IMR-90 (cell line): ENCODE measurements at regions not wholly inside any gene's neighbourhood (a gene's known extent, or its start where the extent isn't known, plus 50 kb on each side); places are given as distances from the start of the nearest gene placed in this dataset.

Experiments
- ATAC-seq: fragments of 200-7000 bp; cut with Tn5 transposase; 2 replicates; pipeline ENCODE4 v1.9.1; 2020; ENCODE audit warnings: low read depth, mild to moderate bottlenecking, moderate library complexity
- BruUV-seq: library from RNA; stranded (reverse); fragments of 400-500 nt; replicated peaks from 2 replicates; lab custom pipeline; 2021; lab: Mats Ljungman, UMichigan
- CTCF ChIA-PET: fragments of 300-600 bp; formaldehyde crosslinking; extraction: SDS; loops from one replicate; lab custom pipeline; 2021; ENCODE audit warnings: antibody characterized with exemption; lab: Yijun Ruan, JAX
- POLR2A ChIA-PET: fragments of 300-600 bp; sonication (Branson Sonifier 250); formaldehyde crosslinking; loops from one replicate; lab custom pipeline; 2022; ENCODE audit warnings: antibody characterized with exemption; ENCODE audit not compliant: unreplicated experiment; lab: Charles Lee
- DNase-seq: peaks from one replicate; pipeline ENCODE4 v3.0.0; 2013
- H2AFZ ChIP-seq: replicated peaks from 2 replicates; pipeline ENCODE3; 2013; ENCODE audit warnings: low read length, mild to moderate bottlenecking; ENCODE audit not compliant: poor library complexity
- H2AK5ac ChIP-seq: 2 replicates; pipeline ENCODE4 v1.6.1; 2013; ENCODE audit warnings: low read depth, low read length, inconsistent platforms
- H2AK9ac ChIP-seq: replicated peaks from 2 replicates; pipeline ENCODE3; 2013; ENCODE audit warnings: mild to moderate bottlenecking, low read depth, low read length, moderate library complexity; ENCODE audit not compliant: poor library complexity
- H2BK120ac ChIP-seq: 2 replicates; pipeline ENCODE4 v1.6.1; 2013; ENCODE audit warnings: low read depth, low read length, inconsistent platforms
- H2BK15ac ChIP-seq: 3 replicates; pipeline ENCODE4 v1.6.1; 2013; ENCODE audit warnings: low read depth, low read length, inconsistent platforms
- H2BK20ac ChIP-seq: 2 replicates; pipeline ENCODE4 v1.6.1; 2013; ENCODE audit warnings: low read depth, mild to moderate bottlenecking, inconsistent platforms, low read length, moderate library complexity
- H2BK5ac ChIP-seq: 2 replicates; pipeline ENCODE4 v1.6.1; 2013; ENCODE audit warnings: mild to moderate bottlenecking, low read depth, low read length, inconsistent platforms; ENCODE audit not compliant: poor library complexity, severe bottlenecking
- H3K14ac ChIP-seq: replicated peaks from 2 replicates; pipeline ENCODE4 v1.6.1; 2013; ENCODE audit warnings: low read depth, low read length, inconsistent platforms
- H3K18ac ChIP-seq: 2 replicates; pipeline ENCODE4 v1.6.1; 2013; ENCODE audit warnings: low read depth, low read length, control low read depth
- H3K23ac ChIP-seq: 2 replicates; pipeline ENCODE4 v1.6.1; 2013; ENCODE audit warnings: low read depth, low read length, inconsistent platforms
- H3K27ac ChIP-seq: 2 replicates; pipeline ENCODE4 v1.5.1; 2013; ENCODE audit warnings: mild to moderate bottlenecking, control low read depth, low read length; ENCODE audit not compliant: insufficient read depth
- H3K27me3 ChIP-seq: 2 replicates; pipeline ENCODE4 v1.6.1; 2013; ENCODE audit warnings: low read length; ENCODE audit not compliant: control insufficient read depth, insufficient read depth
- H3K36me3 ChIP-seq: 2 replicates; pipeline ENCODE4 v1.6.1; 2013; ENCODE audit warnings: low read length, mixed read lengths; ENCODE audit not compliant: control insufficient read depth, insufficient read depth
- H3K4ac ChIP-seq: 2 replicates; pipeline ENCODE4 v1.6.1; 2013; ENCODE audit warnings: low read depth, low read length, inconsistent platforms
- H3K4me1 ChIP-seq: 2 replicates; pipeline ENCODE4 v1.6.1; 2013; ENCODE audit warnings: low read length, mixed read lengths; ENCODE audit not compliant: control insufficient read depth, insufficient read depth
- H3K4me2 ChIP-seq: 2 replicates; pipeline ENCODE4 v1.6.1; 2013; ENCODE audit warnings: low read depth, mild to moderate bottlenecking, control low read depth, low read length, moderate library complexity
- H3K4me3 ChIP-seq: 2 replicates; pipeline ENCODE4 v1.5.1; 2013; ENCODE audit warnings: low read depth, mild to moderate bottlenecking, control low read depth, low read length, moderate library complexity; ENCODE audit not compliant: insufficient read depth
- H3K56ac ChIP-seq: 2 replicates; pipeline ENCODE4 v1.6.1; 2013; ENCODE audit warnings: low read length, inconsistent platforms; ENCODE audit not compliant: insufficient read depth; ENCODE audit errors: extremely low read depth
- H3K79me1 ChIP-seq, 2 experiments: 2 replicates each; pipeline ENCODE4 v1.6.1; 2013; ENCODE audit warnings: low read length in 2 of 2, inconsistent platforms in 1 of 2, low read depth in 1 of 2
- H3K9ac ChIP-seq: 2 replicates; pipeline ENCODE4 v1.6.1; 2013; ENCODE audit warnings: low read depth, low read length, control low read depth
- H3K9me1 ChIP-seq: 2 replicates; pipeline ENCODE4 v1.6.1; 2013; ENCODE audit warnings: low read length, inconsistent platforms; ENCODE audit not compliant: insufficient read depth
- H3K9me3 ChIP-seq: 2 replicates; pipeline ENCODE4 v1.6.1; 2013; ENCODE audit warnings: low read length; ENCODE audit not compliant: control insufficient read depth, insufficient read depth
- H4K20me1 ChIP-seq: 2 replicates; pipeline ENCODE4 v1.6.1; 2013; ENCODE audit warnings: low read length, inconsistent platforms; ENCODE audit not compliant: insufficient read depth
- H4K5ac ChIP-seq: 2 replicates; pipeline ENCODE4 v1.6.1; 2013; ENCODE audit warnings: mild to moderate bottlenecking, low read depth, low read length, control low read depth
- H4K8ac ChIP-seq, 2 experiments: 2 replicates each; pipeline ENCODE4 v1.6.1; 2013; ENCODE audit warnings: low read depth in 2 of 2, low read length in 2 of 2, control low read depth in 1 of 2, inconsistent platforms in 1 of 2
- H4K91ac ChIP-seq: 2 replicates; pipeline ENCODE4 v1.6.1; 2013; ENCODE audit warnings: low read depth, low read length, inconsistent platforms; ENCODE audit not compliant: insufficient read depth
- CEBPB ChIP-seq: IDR thresholded peaks from 2 replicates; pipeline ENCODE4 v1.6.1; 2012; ENCODE audit warnings: low read depth, low read length, improper control_type of control experiment
- POLR2A ChIP-seq: IDR thresholded peaks from 2 replicates; pipeline ENCODE4 v1.6.1; 2012; ENCODE audit warnings: mild to moderate bottlenecking, low read depth, low read length
- RAD21 ChIP-seq: IDR thresholded peaks from 2 replicates; pipeline ENCODE4 v1.6.1; 2012; ENCODE audit warnings: low read length, improper control_type of control experiment
- whole genome bisulfite sequencing, 2 experiments: methylation state at CpG; one replicate each; pipeline versions ENCODE4 v1.1.5 to v1.1.7; 2013; ENCODE audit warnings: missing lambda C conversion rate in 2 of 2; ENCODE audit not compliant: insufficient read length in 1 of 2; ENCODE audit errors: extremely low coverage in 2 of 2; 5-methylcytosine and 5-hydroxymethylcytosine counted together
- dilution Hi-C: fragments of 300-500 bp; cut with HindIII; formaldehyde crosslinking; loops from one replicate; pipeline ENCODE4 v1.14.3; 2018; ENCODE audit warnings: low sequenced_read_pairs; ENCODE audit not compliant: unreplicated experiment
- in situ Hi-C: fragments of 300-500 bp; cut with MboI; formaldehyde crosslinking; loops from 3 replicates; pipeline ENCODE4 v1.14.3; 2019; ENCODE audit warnings: low sequenced_read_pairs, inconsistent platforms, mixed read lengths
- intact Hi-C: fragments of 100-400 bp; cut with micrococcal nuclease; formaldehyde crosslinking; loops from 2 replicates; pipeline ENCODE4 v1.10.0; 2022

DNA sequence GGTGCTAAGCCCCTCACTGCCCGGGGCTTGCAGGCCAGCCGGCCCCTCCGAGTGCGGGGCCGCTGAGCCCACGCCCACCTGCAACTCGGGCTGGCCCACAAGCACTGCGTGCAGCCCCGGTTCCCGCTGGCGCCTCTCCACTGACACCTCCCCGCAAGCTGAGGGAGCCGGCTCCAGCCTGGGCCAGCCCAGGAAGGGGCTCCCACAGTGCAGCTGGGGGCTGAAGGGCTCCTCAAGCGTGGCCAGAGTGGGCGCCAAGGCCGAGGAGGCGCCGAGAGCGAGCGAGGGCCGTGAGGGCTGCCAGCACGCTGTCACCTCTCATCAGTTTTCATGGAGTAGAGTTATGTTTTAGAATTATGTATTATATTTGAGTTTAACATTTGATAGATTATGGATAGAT, 176.5 kb upstream of the FAM78B start:
- no peak overlapping the region for H3K4ac ChIP-seq
- H2BK15ac ChIP-seq = no peak overlapping the region
- H2BK120ac ChIP-seq = no peak overlapping the region
- H3K56ac ChIP-seq = no peak overlapping the region
- dilution Hi-C loops (no loop called here), intact Hi-C loops (no loop called here), in situ Hi-C loops (no loop called here)
- no peak overlapping the region for H2AK5ac ChIP-seq
- H3K9me3 ChIP-seq = peaks cover 5% of the 10 kb centered on the region
- no peak overlapping the region for H4K91ac ChIP-seq
- no peaks in the 10 kb centered on the region for H4K20me1 ChIP-seq
- BruUV-seq = no TSS peak
- no peak overlapping the region for H3K4me3 ChIP-seq
- H3K36me3 ChIP-seq = no peaks in the 10 kb centered on the region
- no peaks in the 10 kb centered on the region for H3K4me1 ChIP-seq
- H3K14ac ChIP-seq = no peak overlapping the region
- no peak overlapping the region for H2AK9ac ChIP-seq
- no peaks in the 10 kb centered on the region for H3K27me3 ChIP-seq
- no peaks in the 10 kb centered on the region for H3K9me1 ChIP-seq
- H3K79me1 ChIP-seq = no peaks in the 10 kb centered on the region
- no peak overlapping the region for H3K18ac ChIP-seq
- H2BK20ac ChIP-seq = no peak overlapping the region
- POLR2A ChIA-PET = no interaction called here
- H4K8ac ChIP-seq = no peak overlapping the region
- H3K27ac ChIP-seq = no peak overlapping the region
- H3K9ac ChIP-seq = no peak overlapping the region
- no peak overlapping the region for H3K4me2 ChIP-seq
- 80% methylated on average over 2 of the region's 22 CpGs; no CpG with 5 or more reads in 1 of the 2 experiments for WGBS, 2 experiments
- no peak for DNase-seq
- no peak overlapping the region for H4K5ac ChIP-seq
- H2AFZ ChIP-seq = no peak overlapping the region
- no peak overlapping the region for H2BK5ac ChIP-seq
- H3K23ac ChIP-seq = no peak overlapping the region
- ATAC-seq = no peak
- TF ChIP-seq POLR2A = no peak
- no peak for TF ChIP-seq RAD21
- no peak for TF ChIP-seq CEBPB
- CTCF ChIA-PET = no interaction called here
